GM18858 (cell line): ENCODE measurements at regions not wholly inside any gene's neighbourhood (a gene's known extent, or its start where the extent isn't known, plus 50 kb on each side); places are given as distances from the start of the nearest gene placed in this dataset.

Source experiments
- ATAC-seq: cut with Tn5 transposase; IDR thresholded peaks from one replicate; pipeline ENCODE4 v1.9.1; 2021; ENCODE audit not compliant: unreplicated experiment

- no peak for ATAC-seq
Observed at GRCh38 chr13:61040181-61040580, 375.5 kb downstream of the PCDH20 start.

GRCh38 chr13:61039302-61039701 is 376.3 kb downstream of the PCDH20 start:
- ATAC-seq, result no peak

GRCh38 chr13:61036715-61037114 is 378.9 kb downstream of the PCDH20 start:
- ATAC-seq, result no peak

- ATAC-seq, result no peak
Observed at GRCh38 chr13:61030445-61030844, 385.2 kb downstream of the PCDH20 start.

- ATAC-seq, result no peak
Observed at GRCh38 chr13:61029064-61029463, 386.6 kb downstream of the PCDH20 start.

GRCh38 chr13:61024046-61024445 is 391.6 kb downstream of the PCDH20 start:
- no peak for ATAC-seq

GRCh38 chr13:61021838-61022237 is 393.8 kb downstream of the PCDH20 start:
- no peak for ATAC-seq

- no peak for ATAC-seq
Observed at GRCh38 chr13:61013796-61014195, 401.9 kb downstream of the PCDH20 start.

- no peak for ATAC-seq
Observed at GRCh38 chr13:61010358-61010757, 405.3 kb downstream of the PCDH20 start.

GRCh38 chr13:61002686-61003085 is 413.0 kb downstream of the PCDH20 start:
- no peak for ATAC-seq

GRCh38 chr13:60990032-60990733 is 425.5 kb downstream of the PCDH20 start:
- ATAC-seq, result no peak

- no peak for ATAC-seq
Observed at GRCh38 chr13:60986301-60986700, 429.3 kb downstream of the PCDH20 start.

- ATAC-seq, result no peak
Observed at GRCh38 chr13:60981407-60981806, 434.2 kb downstream of the PCDH20 start.

- no peak for ATAC-seq
Observed at GRCh38 chr13:60976367-60976766, 439.3 kb downstream of the PCDH20 start.

GRCh38 chr13:60974296-60974695 is 441.4 kb downstream of the PCDH20 start:
- no peak for ATAC-seq

GRCh38 chr13:60973529-60973928 is 442.1 kb downstream of the PCDH20 start:
- no peak for ATAC-seq

GRCh38 chr13:60970736-60971135 is 444.9 kb downstream of the PCDH20 start:
- ATAC-seq, result no peak

- ATAC-seq, result no peak
Observed at GRCh38 chr13:60969656-60970055, 446.0 kb downstream of the PCDH20 start.

- ATAC-seq, result no peak
Observed at GRCh38 chr13:60959427-60959826, 456.2 kb downstream of the PCDH20 start.

GRCh38 chr13:60957816-60958215 is 457.8 kb downstream of the PCDH20 start:
- ATAC-seq, result no peak

- ATAC-seq, result no peak
Observed at GRCh38 chr13:60945396-60945795, 470.3 kb downstream of the PCDH20 start.

- no peak for ATAC-seq
Observed at GRCh38 chr13:60944863-60945262, 470.8 kb downstream of the PCDH20 start.

- no peak for ATAC-seq
Observed at GRCh38 chr13:60944016-60944415, 471.6 kb downstream of the PCDH20 start.
